PC-9 (cell line): ENCODE measurements at regions not wholly inside any gene's neighbourhood (a gene's known extent, or its start where the extent isn't known, plus 50 kb on each side); places are given as distances from the start of the nearest gene placed in this dataset.

Experiments used
- BruUV-seq: library from RNA; stranded (reverse); fragments of 400-500 nt; replicated peaks from 2 replicates; lab custom pipeline; 2021; lab: Mats Ljungman, UMichigan
- CTCF ChIA-PET: fragments of 300-600 bp; sonication (Branson Sonifier 250); formaldehyde crosslinking; loops from one replicate; lab custom pipeline; 2022; ENCODE audit warnings: antibody characterized with exemption; lab: Charles Lee
- POLR2A ChIA-PET: fragments of 300-600 bp; sonication (Branson Sonifier 250); formaldehyde crosslinking; loops from one replicate; lab custom pipeline; 2022; ENCODE audit warnings: antibody characterized with exemption; ENCODE audit not compliant: unreplicated experiment; lab: Charles Lee
- DNase-seq, 2 experiments: peaks; one replicate each; pipeline versions ENCODE4 v3.0.0 to v3.0.0-alpha.2; 2015 to 2022; ENCODE audit warnings: mixed read lengths in 1 of 2
- H2AFZ ChIP-seq: fragments of 200-600 bp; sonication (generic); 2 replicates; pipeline ENCODE4 v1.8.1; 2017; ENCODE audit warnings: antibody characterized with exemption
- H3F3A ChIP-seq: fragments of 200-600 bp; sonication (generic); 2 replicates; pipeline ENCODE4 v1.8.1; 2017; ENCODE audit warnings: antibody characterized with exemption, mild to moderate bottlenecking, low read depth; ENCODE audit not compliant: insufficient read depth
- H3K27ac ChIP-seq: fragments of 200-600 bp; sonication (generic); 2 replicates; pipeline ENCODE4 v1.6.1; 2016; ENCODE audit warnings: mixed run types
- H3K27me3 ChIP-seq: fragments of 200-600 bp; sonication (generic); 2 replicates; pipeline ENCODE4 v1.6.1; 2016; ENCODE audit warnings: low read depth, mixed run types; ENCODE audit not compliant: insufficient read depth
- H3K36me3 ChIP-seq: fragments of 200-600 bp; sonication (generic); 2 replicates; pipeline ENCODE4 v1.6.1; 2016; ENCODE audit warnings: low read depth, mixed run types
- H3K4me1 ChIP-seq: fragments of 200-600 bp; sonication (generic); replicated peaks from 2 replicates; pipeline ENCODE4 v1.6.1; 2016; ENCODE audit warnings: mixed run types; ENCODE audit not compliant: insufficient read depth
- H3K4me2 ChIP-seq: fragments of 200-600 bp; sonication (generic); 2 replicates; pipeline ENCODE4 v1.6.1; 2017; ENCODE audit warnings: mixed run types
- H3K4me3 ChIP-seq: fragments of 200-600 bp; sonication (generic); 2 replicates; pipeline ENCODE4 v1.6.1; 2016; ENCODE audit warnings: mixed run types
- H3K79me2 ChIP-seq: fragments of 200-600 bp; sonication (generic); 2 replicates; pipeline ENCODE4 v1.6.1; 2017; ENCODE audit warnings: low read depth, mixed run types
- H3K9me2 ChIP-seq: fragments of 200-600 bp; sonication (generic); 2 replicates; pipeline ENCODE4 v1.8.1; 2017; ENCODE audit warnings: mild to moderate bottlenecking; ENCODE audit not compliant: insufficient read depth
- H3K9me3 ChIP-seq: fragments of 200-600 bp; sonication (generic); 2 replicates; pipeline ENCODE4 v1.8.1; 2016; ENCODE audit warnings: low read depth; ENCODE audit not compliant: insufficient read depth
- H4K20me1 ChIP-seq: fragments of 200-600 bp; sonication (generic); 2 replicates; pipeline ENCODE4 v1.8.1; 2017; ENCODE audit not compliant: insufficient read depth
- EZH2 ChIP-seq: fragments of 200-600 bp; sonication (generic); IDR thresholded peaks from 2 replicates; pipeline ENCODE4 v1.8.0; 2017; ENCODE audit warnings: antibody characterized with exemption, low read depth
- intact Hi-C: fragments of 100-400 bp; cut with micrococcal nuclease; formaldehyde crosslinking; loops from one replicate; pipeline ENCODE4 v1.10.0; 2022; ENCODE audit not compliant: unreplicated experiment
- TF ChIP-seq, protein P1 (sequence below): fragments of 200-600 bp; sonication (generic); conservative IDR thresholded peaks from 2 replicates; pipeline ENCODE4 v1.6.1; 2017; ENCODE audit warnings: mixed run types, antibody characterized with exemption, mild to moderate bottlenecking, moderate library complexity

DNA sequence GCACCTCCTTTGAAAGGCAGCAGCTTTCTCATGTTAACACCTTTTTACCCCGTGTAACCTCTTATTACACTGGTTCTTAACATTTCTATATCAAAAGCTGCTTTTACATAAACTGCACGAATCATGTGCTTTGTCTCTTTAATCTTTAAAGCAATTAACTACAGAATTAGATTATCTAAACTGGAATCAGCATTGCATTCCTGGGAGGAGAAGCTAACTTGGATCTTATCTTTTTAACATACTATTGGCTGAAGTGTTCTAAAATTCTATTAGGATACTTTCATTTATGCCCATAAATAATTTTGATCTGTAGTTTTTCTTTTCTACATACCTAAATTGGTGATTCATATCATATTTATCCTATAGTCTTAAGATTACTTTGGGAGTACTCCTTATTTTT lies 428.4 kb upstream of the IGFBP3 start:
- H2AFZ ChIP-seq, result no peak overlapping the region

DNA sequence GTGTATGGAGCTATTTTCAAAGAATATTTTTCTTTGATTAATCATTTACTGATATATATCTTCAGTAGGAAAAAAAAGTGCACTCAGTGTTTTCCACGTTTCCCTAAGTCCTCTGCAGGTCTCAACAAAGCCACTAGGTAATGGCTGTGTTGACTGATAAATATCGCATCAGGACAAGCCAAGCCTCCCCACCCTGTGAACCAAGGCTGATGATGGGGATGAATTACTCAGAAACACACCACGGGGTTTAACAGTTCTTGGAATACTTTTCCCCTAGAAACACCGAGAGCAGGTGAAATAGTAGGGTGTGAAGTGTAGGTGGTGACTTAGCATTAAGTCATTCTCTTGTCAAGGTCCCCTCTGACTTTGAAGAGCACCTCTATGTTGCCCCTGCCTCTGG lies 423.5 kb upstream of the IGFBP3 start:
- no TSS peak for BruUV-seq
- Histone ChIP-seq H4K20me1 (no peaks in the 10 kb centered on the region), H3K9me3 (no peaks in the 10 kb centered on the region; the same call in 1 of the 2 replicates), H3F3A (no peaks in the 10 kb centered on the region), H3K4me2 (0 out of 2 replicates have a peak overlapping the region, but pooled peaks have one; percentile 7), H3K4me1 (peaks cover 14% of the 10 kb centered on the region), H3K79me2 (no peaks in the 10 kb centered on the region), H3K9me2 (peaks cover 1% of the 10 kb centered on the region; the same call in 1 of the 2 replicates), H3K4me3 (no peak overlapping the region), H3K27me3 (no peaks in the 10 kb centered on the region), H2AFZ (peak overlapping the region; percentile 58; the same call in 1 of the 2 replicates), H3K27ac (peak overlapping the region; percentile 42), H3K36me3 (no peaks in the 10 kb centered on the region)
- ChIA-PET CTCF (no interaction called here), POLR2A (interaction anchor here (0.5 to 1.2 kb wide), 3 partner anchors 86 to 406 kb away, joined by 3 to 7 read pairs (median 4); no protein-coding TSS in a partner anchor)
- no peak for TF ChIP-seq EZH2
- TF ChIP-seq, protein P1, sequence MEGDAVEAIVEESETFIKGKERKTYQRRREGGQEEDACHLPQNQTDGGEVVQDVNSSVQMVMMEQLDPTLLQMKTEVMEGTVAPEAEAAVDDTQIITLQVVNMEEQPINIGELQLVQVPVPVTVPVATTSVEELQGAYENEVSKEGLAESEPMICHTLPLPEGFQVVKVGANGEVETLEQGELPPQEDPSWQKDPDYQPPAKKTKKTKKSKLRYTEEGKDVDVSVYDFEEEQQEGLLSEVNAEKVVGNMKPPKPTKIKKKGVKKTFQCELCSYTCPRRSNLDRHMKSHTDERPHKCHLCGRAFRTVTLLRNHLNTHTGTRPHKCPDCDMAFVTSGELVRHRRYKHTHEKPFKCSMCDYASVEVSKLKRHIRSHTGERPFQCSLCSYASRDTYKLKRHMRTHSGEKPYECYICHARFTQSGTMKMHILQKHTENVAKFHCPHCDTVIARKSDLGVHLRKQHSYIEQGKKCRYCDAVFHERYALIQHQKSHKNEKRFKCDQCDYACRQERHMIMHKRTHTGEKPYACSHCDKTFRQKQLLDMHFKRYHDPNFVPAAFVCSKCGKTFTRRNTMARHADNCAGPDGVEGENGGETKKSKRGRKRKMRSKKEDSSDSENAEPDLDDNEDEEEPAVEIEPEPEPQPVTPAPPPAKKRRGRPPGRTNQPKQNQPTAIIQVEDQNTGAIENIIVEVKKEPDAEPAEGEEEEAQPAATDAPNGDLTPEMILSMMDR, result no peak
- DNase-seq, result no peak
- intact Hi-C loops, result no loop called here

More for the DNA sequence above, 428.4 kb upstream of the IGFBP3 start:
- BruUV-seq, result no TSS peak
- H3K9me3 ChIP-seq, result no peaks in the 10 kb centered on the region; the same call in 1 of the 2 replicates
- H3F3A ChIP-seq, result no peaks in the 10 kb centered on the region
- H3K79me2 ChIP-seq, result no peaks in the 10 kb centered on the region
- H3K9me2 ChIP-seq, result peaks cover 3% of the 10 kb centered on the region; the same call in 1 of the 2 replicates
- no peaks in the 10 kb centered on the region for H3K36me3 ChIP-seq
- intact Hi-C loops, result no loop called here
- H3K27me3 ChIP-seq, result no peaks in the 10 kb centered on the region
- H3K4me1 ChIP-seq, result peaks cover 18% of the 10 kb centered on the region
- ChIA-PET POLR2A (interaction anchor here (0.6 kb wide), 1 partner anchor 106 kb away, joined by 7 read pairs; no protein-coding TSS in a partner anchor), CTCF (no interaction called here)
- H4K20me1 ChIP-seq, result no peaks in the 10 kb centered on the region
- TF ChIP-seq, protein P1, result no peak
- TF ChIP-seq EZH2, result no peak
- H3K4me2 ChIP-seq, result no peak overlapping the region
- H3K27ac ChIP-seq, result no peak overlapping the region
- DNase-seq, result no peak
- no peak overlapping the region for H3K4me3 ChIP-seq

- no peaks in the 10 kb centered on the region for H4K20me1 ChIP-seq
- ChIA-PET CTCF (no interaction called here), POLR2A (no interaction called here)
- H3K4me2 ChIP-seq, result no peak overlapping the region
- H3K9me2 ChIP-seq, result no peaks in the 10 kb centered on the region; the same call in 1 of the 2 replicates
- no peak overlapping the region for H2AFZ ChIP-seq
- peaks cover 14% of the 10 kb centered on the region for H3K4me1 ChIP-seq
- intact Hi-C loops, result no loop called here
- no peak for TF ChIP-seq EZH2
- H3K9me3 ChIP-seq, result no peaks in the 10 kb centered on the region; the same call in 1 of the 2 replicates
- no peaks in the 10 kb centered on the region for H3K36me3 ChIP-seq
- no TSS peak for BruUV-seq
- H3K79me2 ChIP-seq, result no peaks in the 10 kb centered on the region
- no peak overlapping the region for H3K27ac ChIP-seq
- no peaks in the 10 kb centered on the region for H3F3A ChIP-seq
- no peak overlapping the region for H3K4me3 ChIP-seq
- DNase-seq, result no peak
- H3K27me3 ChIP-seq, result no peaks in the 10 kb centered on the region
Measured at GRCh38 chr7:46343802-46344201, 422.7 kb upstream of the IGFBP3 start.
